GM21723 (cell line): ENCODE measurements at regions not wholly inside any gene's neighbourhood (a gene's known extent, or its start where the extent isn't known, plus 50 kb on each side); places are given as distances from the start of the nearest gene placed in this dataset.

Experiments used
- ATAC-seq: cut with Tn5 transposase; IDR thresholded peaks from one replicate; pipeline ENCODE4 v1.9.1; 2021; ENCODE audit warnings: mild to moderate bottlenecking, moderate library complexity; ENCODE audit not compliant: unreplicated experiment

DNA sequence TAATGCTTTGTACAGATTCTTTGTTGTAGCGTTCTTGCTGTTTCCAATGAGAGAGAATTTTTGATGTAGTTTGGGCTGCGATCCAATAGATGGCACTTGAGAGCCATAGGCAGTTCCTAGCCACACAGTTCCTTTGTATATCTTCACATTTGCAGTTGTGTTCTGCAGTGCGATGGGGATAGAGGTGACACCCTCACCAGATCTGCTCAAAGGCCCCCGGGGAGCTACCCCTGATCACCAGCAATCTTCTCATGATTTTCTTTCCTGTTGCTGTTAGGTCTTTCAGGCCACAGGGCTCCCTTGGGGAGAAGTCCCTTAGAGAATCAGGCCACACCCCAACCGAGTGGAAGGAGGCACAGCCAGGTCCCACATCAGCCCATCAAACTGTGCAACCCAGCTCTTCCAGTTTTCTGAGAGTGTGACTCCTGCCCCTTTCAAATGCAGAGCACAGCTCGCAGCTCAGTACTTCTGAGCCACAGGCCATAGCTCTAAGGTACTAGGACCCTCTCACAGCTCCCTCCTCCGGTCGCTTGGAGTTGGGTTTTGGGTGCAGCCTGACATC lies 353.7 kb downstream of the SLCO4C1 start:
- ATAC-seq, result peak; percentile 79

DNA sequence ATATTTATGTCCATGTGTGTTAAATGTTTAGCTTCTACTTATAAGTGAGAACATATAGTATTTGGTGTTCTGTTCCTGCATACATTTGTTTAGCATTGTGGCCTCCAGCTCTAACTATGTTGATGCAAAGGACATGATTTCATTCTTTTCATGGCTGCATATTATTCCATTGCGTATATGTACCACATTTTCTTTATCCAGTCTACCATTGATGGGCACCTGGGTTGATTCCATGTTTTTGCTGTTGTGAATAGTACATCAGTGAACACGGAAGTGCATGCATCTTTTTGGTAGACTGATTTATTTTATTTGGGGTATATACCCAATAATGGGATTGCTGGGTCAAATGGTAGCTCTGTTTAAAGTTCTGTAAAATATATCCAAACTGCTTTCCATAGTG lies 359.0 kb downstream of the SLCO4C1 start:
- no peak for ATAC-seq

GRCh38 chr5:101935086-101935485 lies 361.0 kb downstream of the SLCO4C1 start:
- no peak for ATAC-seq

GRCh38 chr5:101932599-101932998 lies 363.5 kb downstream of the SLCO4C1 start:
- no peak for ATAC-seq

DNA sequence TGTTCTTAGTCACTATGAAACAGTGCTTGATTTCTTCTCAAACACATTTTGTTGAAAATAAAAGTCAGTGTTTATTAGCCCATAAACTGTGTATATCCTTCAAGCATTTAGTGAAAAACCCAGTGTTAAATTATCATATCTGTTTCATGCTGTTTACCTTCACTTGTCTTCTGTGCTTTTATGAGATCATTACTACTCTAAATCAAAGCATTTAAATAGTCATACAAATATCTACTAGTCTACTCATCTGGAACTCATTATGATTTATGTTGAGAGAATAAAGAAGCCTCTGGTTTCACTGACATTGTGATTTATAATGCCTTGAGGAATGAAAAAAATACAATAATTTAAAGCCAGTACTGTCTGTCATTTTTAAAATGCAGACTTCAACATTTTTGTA lies 366.5 kb downstream of the SLCO4C1 start:
- no peak for ATAC-seq

DNA sequence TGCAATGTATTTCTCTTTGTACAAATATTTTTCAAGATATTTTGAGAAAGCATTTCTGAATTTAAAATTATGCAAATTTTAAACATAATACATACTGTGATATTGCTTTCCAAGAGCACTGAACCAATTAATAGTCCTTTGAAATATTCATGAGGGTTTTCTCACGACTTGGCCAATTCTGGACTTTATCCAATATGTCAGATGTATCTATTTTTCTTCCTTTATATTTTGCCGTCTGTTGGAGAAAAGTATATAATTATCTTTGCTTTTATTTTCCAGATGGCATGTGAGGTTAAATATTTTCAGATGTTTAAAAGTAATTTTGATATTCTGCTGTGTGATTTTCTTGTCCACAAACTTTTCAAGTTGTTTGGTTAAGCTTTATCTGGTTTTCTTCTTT lies 378.9 kb downstream of the SLCO4C1 start:
- no peak for ATAC-seq

- ATAC-seq, result no peak
Observed at GRCh38 chr5:101915554-101915953, 380.5 kb downstream of the SLCO4C1 start.

DNA sequence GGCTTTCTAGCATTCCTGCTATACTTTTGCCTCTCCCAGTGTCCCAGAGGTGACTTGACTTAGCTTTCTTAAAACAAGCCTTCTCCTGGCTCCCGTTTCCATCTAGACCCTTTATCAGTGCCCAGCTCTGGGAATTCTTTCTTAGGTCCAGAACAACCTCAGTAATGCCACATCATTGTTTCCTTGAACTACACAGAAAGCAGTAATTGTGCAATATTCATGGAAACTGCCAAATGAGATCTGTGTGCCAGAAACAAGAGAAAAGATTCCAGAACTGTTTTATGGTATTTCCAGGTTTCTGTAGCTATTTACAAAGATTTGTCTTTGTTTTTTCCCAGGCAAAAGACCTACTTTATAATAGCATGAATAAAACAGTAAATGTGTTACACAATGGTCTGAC lies 391.3 kb downstream of the SLCO4C1 start:
- ATAC-seq, result no peak

DNA sequence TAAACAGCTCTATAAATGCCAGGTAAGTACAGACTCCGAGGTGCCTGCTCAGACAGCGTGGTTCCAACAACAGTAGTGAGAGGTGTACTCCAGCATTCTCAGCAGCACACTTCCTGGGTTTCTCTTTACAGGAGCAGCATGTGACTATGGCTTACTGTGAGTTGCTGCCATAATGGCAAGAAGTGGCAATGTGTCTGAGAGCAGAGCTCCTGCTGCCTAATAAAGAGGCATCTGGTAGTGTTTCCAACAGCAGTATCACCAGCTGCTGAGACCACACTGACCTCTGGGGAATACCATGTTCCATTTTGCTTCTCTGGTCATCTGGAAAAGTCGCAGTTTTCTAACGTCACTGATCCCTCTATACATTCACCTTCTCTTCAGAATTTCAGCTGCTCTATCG lies 398.2 kb downstream of the SLCO4C1 start:
- no peak for ATAC-seq

DNA sequence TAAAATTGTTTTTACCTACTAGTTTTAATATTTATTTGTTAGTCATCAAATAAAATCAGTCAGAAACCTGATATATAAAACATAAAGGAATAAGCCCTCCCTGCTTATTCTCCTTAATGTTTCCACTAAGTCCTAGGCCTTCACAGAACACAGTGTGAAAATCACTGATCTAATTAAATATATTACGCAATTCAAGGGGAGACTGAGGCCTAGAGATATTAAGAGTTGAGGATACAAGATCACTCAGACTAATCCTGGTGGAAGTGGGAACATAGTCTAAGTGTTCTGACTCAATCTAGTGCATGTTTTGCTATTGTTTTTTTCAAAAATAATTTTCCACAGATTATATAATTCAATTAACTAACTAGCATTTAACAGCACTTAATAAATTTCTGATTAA lies 401.1 kb downstream of the SLCO4C1 start:
- no peak for ATAC-seq

DNA sequence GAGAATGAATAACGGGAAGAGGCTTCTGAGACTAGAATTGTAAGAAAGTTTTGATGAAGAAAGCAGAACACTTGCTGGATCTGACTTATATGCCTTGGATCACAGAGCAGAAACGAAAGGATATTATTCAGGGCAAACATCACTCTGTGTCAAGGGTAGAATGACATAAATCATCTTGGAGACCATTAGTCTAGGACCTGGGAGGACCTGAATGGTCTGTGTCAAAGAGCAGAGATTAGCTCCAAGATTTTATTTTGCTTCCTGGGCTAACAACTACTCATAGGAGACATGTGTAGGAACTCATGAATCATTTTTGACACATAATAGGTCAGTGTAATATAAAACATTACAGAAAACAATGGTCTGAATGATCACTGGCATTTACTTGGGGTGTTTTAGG lies 417.9 kb downstream of the SLCO4C1 start:
- ATAC-seq, result no peak

- no peak for ATAC-seq
Observed at GRCh38 chr5:101877451-101877850, 418.6 kb downstream of the SLCO4C1 start.

DNA sequence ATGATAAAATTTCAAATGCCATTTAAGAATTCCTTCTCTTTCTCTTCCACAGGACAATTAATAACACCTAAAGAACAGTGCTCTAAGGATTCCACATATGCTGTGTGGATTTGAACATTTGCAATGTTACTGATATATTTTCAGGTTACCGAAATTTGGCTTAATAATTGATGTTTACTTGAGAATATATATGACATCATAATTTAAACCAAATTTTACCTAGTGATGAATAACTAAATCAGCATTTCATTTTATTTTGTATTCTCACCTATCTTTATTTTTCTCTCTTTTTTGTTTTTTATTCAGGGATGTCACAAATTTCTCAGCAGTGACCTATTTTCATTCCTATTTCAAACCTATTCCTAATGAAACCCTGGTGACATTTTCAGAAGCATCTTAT lies 429.6 kb downstream of the SLCO4C1 start:
- ATAC-seq, result no peak

DNA sequence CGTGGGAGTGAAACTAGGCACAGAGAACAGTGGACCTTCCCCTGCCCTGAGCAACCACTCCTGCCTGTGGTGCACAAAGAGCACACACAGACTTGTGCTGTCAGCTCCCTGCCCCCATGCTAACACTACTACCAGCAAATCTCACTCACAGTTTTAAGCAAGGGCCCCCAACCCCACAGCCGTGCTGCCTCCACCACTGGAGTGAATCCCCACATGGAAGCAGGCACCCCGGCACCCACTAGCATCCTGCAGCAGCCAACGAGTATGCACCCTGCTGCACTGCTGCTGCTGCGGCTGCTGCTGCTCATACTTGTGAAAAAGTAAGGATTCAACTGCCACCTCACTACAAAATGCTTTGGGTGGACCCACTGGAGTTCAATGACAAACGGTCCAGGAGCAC lies 435.5 kb downstream of the SLCO4C1 start:
- ATAC-seq, result no peak

DNA sequence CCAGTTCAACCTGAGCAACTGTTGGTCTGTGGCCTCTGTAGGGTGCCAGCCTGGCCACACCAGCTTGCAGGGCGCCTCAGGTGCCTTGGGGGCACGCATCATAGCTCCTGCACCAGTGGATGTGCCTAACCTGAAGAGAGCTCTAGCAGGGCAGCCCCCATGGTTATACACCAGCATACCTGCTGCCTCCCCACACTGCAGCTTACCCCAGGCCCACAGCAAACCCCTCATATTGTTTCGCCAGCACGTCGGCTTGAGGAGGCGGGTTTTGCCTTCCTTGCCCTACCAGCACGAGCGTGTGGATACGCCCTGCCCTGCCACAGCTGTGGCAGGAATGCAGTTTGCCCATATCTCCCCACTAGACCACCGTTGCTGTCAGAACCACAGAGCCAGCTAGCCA lies 435.9 kb downstream of the SLCO4C1 start:
- ATAC-seq, result no peak

- no peak for ATAC-seq
Observed at GRCh38 chr5:101846496-101846895, 449.6 kb downstream of the SLCO4C1 start.

GRCh38 chr5:101843055-101843454 lies 453.0 kb downstream of the SLCO4C1 start:
- ATAC-seq, result no peak

DNA sequence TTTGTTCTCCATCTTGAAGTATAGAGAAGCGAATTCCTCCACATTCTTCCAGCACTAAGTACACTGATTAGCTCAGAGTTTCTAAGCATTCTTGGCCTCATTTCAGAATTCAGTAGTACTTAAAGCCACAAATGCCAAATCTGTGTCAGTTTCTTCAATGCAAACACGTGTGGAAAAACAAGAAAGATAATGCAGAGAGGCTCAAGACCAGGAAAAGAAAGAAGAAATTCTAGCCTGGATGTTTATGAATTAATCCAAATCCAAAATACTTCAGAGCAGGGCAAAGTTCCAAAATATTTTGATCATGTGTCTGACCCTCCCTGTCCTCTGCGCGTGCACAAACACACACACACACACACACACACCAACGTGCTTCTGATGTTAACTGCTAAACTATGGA lies 457.6 kb downstream of the SLCO4C1 start:
- no peak for ATAC-seq

- no peak for ATAC-seq
Observed at GRCh38 chr5:101829255-101829654, 466.8 kb downstream of the SLCO4C1 start.

- no peak for ATAC-seq
Observed at GRCh38 chr5:101811466-101811865, 484.6 kb downstream of the SLCO4C1 start.

DNA sequence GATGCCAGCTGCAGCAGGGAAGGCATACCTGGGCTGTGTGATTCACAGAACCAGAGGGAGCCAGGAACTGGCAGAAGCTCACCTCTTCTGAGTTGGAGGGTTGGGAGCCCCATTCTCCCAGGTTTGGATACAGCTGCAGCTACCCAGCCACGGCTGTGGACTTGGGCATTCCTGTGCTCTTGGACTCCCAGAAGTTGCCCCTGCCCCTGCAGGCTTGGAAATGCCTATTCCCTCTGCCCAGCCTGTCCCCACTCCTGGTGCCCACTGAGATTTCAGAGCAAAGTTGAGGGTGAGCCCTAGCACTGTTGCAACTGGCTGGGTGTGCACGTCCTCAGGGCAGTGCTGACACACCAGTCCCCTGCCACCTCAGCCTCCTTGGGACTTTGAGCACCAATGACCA lies 489.7 kb downstream of the SLCO4C1 start:
- no peak for ATAC-seq

- ATAC-seq, result no peak
Observed at GRCh38 chr5:101796427-101796826, 499.7 kb downstream of the SLCO4C1 start.

- ATAC-seq, result no peak
Observed at GRCh38 chr5:101788797-101789196, 507.3 kb downstream of the SLCO4C1 start.

DNA sequence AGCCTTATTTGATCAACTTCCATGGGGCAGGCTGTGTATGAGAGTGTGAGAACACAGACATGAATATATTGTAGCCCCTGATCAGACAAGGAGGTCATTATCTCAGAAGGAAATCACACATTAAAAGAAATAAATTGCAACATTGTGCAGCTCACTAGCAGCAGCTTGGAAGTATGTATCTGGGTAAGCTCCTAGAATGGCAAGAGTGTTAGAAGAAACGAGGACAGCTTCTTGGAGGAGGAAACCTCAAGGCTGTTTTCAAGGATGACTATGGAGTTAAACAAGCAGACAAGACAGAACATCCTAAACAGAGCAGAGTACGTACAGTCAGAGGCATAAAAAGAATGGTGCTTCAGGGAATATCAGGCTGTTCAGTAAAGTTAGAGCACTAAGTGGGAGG lies 511.0 kb downstream of the SLCO4C1 start:
- ATAC-seq, result no peak
